Left ventricle myocardium inferior (tissue), 1 donor: ENCODE measurements at regions not wholly inside any gene's neighbourhood (a gene's known extent, or its start where the extent isn't known, plus 50 kb on each side); places are given as distances from the start of the nearest gene placed in this dataset.
A peak's percentile ranks its signal among the peaks of the same experiment; 100 is the strongest.

ENCODE experiments used
- DNase-seq: peaks from one replicate; pipeline ENCODE4 v3.0.0-alpha.2; 2020
- H3K27ac ChIP-seq: fragments of 200-600 bp; replicated peaks from 2 replicates; pipeline ENCODE4 v1.8.0; 2021
- H3K27me3 ChIP-seq: fragments of 200-600 bp; 2 replicates; pipeline ENCODE4 v1.8.0; 2021; ENCODE audit warnings: low read depth
- H3K36me3 ChIP-seq: fragments of 200-600 bp; 2 replicates; pipeline ENCODE4 v1.8.0; 2021
- H3K4me1 ChIP-seq: fragments of 200-600 bp; 2 replicates; pipeline ENCODE4 v1.8.0; 2021
- H3K4me3 ChIP-seq: fragments of 200-600 bp; 2 replicates; pipeline ENCODE4 v1.8.0; 2021; ENCODE audit warnings: mild to moderate bottlenecking, moderate library complexity
- H3K9me3 ChIP-seq: fragments of 200-600 bp; replicated peaks from 2 replicates; pipeline ENCODE4 v1.8.0; 2021
- CTCF ChIP-seq: fragments of 200-600 bp; IDR thresholded peaks from 2 replicates; pipeline ENCODE4 v1.8.0; 2021; ENCODE audit warnings: antibody characterized with exemption, mild to moderate bottlenecking, borderline replicate concordance
- intact Hi-C: fragments of 100-400 bp; cut with micrococcal nuclease; formaldehyde crosslinking; loops from one replicate; pipeline ENCODE4 v1.11.0; 2022
- donor health status: DM: no; HTN: yes; CAD: no; lungs with severe emphysema.

GRCh38 chr10:106520698-106521097, 643.8 kb downstream of the SORCS1 start:
- no peaks in the 10 kb centered on the region for H3K27me3 ChIP-seq
- intact Hi-C loops, result no loop called here
- H3K36me3 ChIP-seq, result no peaks in the 10 kb centered on the region
- no peak for DNase-seq
- peaks cover 13% of the 10 kb centered on the region for H3K4me1 ChIP-seq
- TF ChIP-seq CTCF, result no peak
- H3K9me3 ChIP-seq, result no peaks in the 10 kb centered on the region
- H3K27ac ChIP-seq, result no peak overlapping the region
- no peak overlapping the region for H3K4me3 ChIP-seq

- TF ChIP-seq CTCF, result no peak
- intact Hi-C loops, result no loop called here
- H3K4me3 ChIP-seq, result no peak overlapping the region
- peak overlapping the region; percentile 52 for H3K27ac ChIP-seq
- H3K36me3 ChIP-seq, result no peaks in the 10 kb centered on the region
- no peak for DNase-seq
- no peaks in the 10 kb centered on the region for H3K27me3 ChIP-seq
- peaks cover 13% of the 10 kb centered on the region for H3K4me1 ChIP-seq
- H3K9me3 ChIP-seq, result no peaks in the 10 kb centered on the region
These were observed 645.0 kb downstream of the SORCS1 start for GRCh38 chr10:106519376-106520030.

- H3K4me1 ChIP-seq, result peaks cover 13% of the 10 kb centered on the region
- no peak for TF ChIP-seq CTCF
- intact Hi-C loops, result no loop called here
- H3K27me3 ChIP-seq, result no peaks in the 10 kb centered on the region
- no peak overlapping the region for H3K27ac ChIP-seq
- DNase-seq, result no peak
- no peaks in the 10 kb centered on the region for H3K36me3 ChIP-seq
- no peaks in the 10 kb centered on the region for H3K9me3 ChIP-seq
- no peak overlapping the region for H3K4me3 ChIP-seq
These were observed 649.2 kb downstream of the SORCS1 start for GRCh38 chr10:106515206-106515790.

- Histone ChIP-seq H3K36me3 (no peaks in the 10 kb centered on the region), H3K4me3 (no peak overlapping the region), H3K9me3 (no peaks in the 10 kb centered on the region), H3K4me1 (no peaks in the 10 kb centered on the region), H3K27ac (no peak overlapping the region), H3K27me3 (no peaks in the 10 kb centered on the region)
- no peak for DNase-seq
- no peak for TF ChIP-seq CTCF
- intact Hi-C loops, result no loop called here
These were observed 651.1 kb downstream of the SORCS1 start for GRCh38 chr10:106513352-106513771.

GRCh38 chr10:106511917-106512316, 652.6 kb downstream of the SORCS1 start:
- no peak for TF ChIP-seq CTCF
- intact Hi-C loops, result no loop called here
- DNase-seq, result no peak

More at GRCh38 chr10:106511917-106512316, 652.6 kb downstream of the SORCS1 start:
- no peaks in the 10 kb centered on the region for H3K27me3 ChIP-seq
- no peak overlapping the region for H3K4me3 ChIP-seq
- no peak overlapping the region for H3K27ac ChIP-seq
- no peaks in the 10 kb centered on the region for H3K4me1 ChIP-seq
- no peaks in the 10 kb centered on the region for H3K36me3 ChIP-seq
- no peaks in the 10 kb centered on the region for H3K9me3 ChIP-seq
